HCEC 1CT (cell line): ENCODE measurements at regions not wholly inside any gene's neighbourhood (a gene's known extent, or its start where the extent isn't known, plus 50 kb on each side); places are given as distances from the start of the nearest gene placed in this dataset.
A peak's percentile ranks its signal among the peaks of the same experiment; 100 is the strongest.
"Not testable (repeated sequence)": the region's sequence is repeated elsewhere in the genome, so short reads cannot be mapped to it uniquely, and the experiment has no call there.

ENCODE experiments used
- DNase-seq: peaks from one replicate; pipeline ENCODE4 v3.0.0-alpha.2; 2017

GRCh38 chr9:96130970-96131369 is 171.0 kb downstream of the HSD17B3 start:
- no peak for DNase-seq

- DNase-seq: no peak
Observed at GRCh38 chr9:96129747-96130146, 172.2 kb downstream of the HSD17B3 start.

- DNase-seq: no peak
Observed at GRCh38 chr9:96128880-96129279, 173.1 kb downstream of the HSD17B3 start.

- DNase-seq: no peak
Observed at GRCh38 chr9:96126321-96126881, 175.6 kb downstream of the HSD17B3 start.

- DNase-seq: no peak
Observed at GRCh38 chr9:96125624-96126023, 176.4 kb downstream of the HSD17B3 start.

- peak; percentile 48 for DNase-seq
Observed at GRCh38 chr9:96122751-96123150, 179.2 kb downstream of the HSD17B3 start.

GRCh38 chr9:96122282-96122681 is 179.7 kb downstream of the HSD17B3 start:
- no peak for DNase-seq

- no peak for DNase-seq
Observed at GRCh38 chr9:96121136-96121535, 180.8 kb downstream of the HSD17B3 start.

- DNase-seq: no peak
Observed at GRCh38 chr9:96117398-96118080, 184.4 kb downstream of the HSD17B3 start.

GRCh38 chr9:96116275-96117064 is 185.5 kb downstream of the HSD17B3 start:
- DNase-seq: no peak

GRCh38 chr9:96115836-96116235 is 186.1 kb downstream of the HSD17B3 start:
- no peak for DNase-seq

GRCh38 chr9:96113032-96113431 is 188.9 kb downstream of the HSD17B3 start:
- DNase-seq: no peak

GRCh38 chr9:96109680-96110351 is 192.2 kb downstream of the HSD17B3 start:
- DNase-seq: peak; percentile 38

GRCh38 chr9:96108691-96109380 is 193.1 kb downstream of the HSD17B3 start:
- no peak for DNase-seq

- no peak for DNase-seq
Observed at GRCh38 chr9:96107436-96107835, 194.5 kb downstream of the HSD17B3 start.

- no peak for DNase-seq
Observed at GRCh38 chr9:96100385-96101300, 201.3 kb downstream of the HSD17B3 start.

GRCh38 chr9:96090630-96091029 is 211.3 kb downstream of the HSD17B3 start:
- DNase-seq: not testable (repeated sequence)

- no peak for DNase-seq
Observed at GRCh38 chr9:96089452-96090085, 212.4 kb downstream of the HSD17B3 start.

- DNase-seq: no peak
Observed at GRCh38 chr9:96088510-96088909, 213.0 kb downstream of the ERCC6L2 start.

- no peak for DNase-seq
Observed at GRCh38 chr9:96087669-96088299, 212.3 kb downstream of the ERCC6L2 start.
